GM19025 (cell line): ENCODE measurements at regions not wholly inside any gene's neighbourhood (a gene's known extent, or its start where the extent isn't known, plus 50 kb on each side); places are given as distances from the start of the nearest gene placed in this dataset.
"Not testable (repeated sequence)": the region's sequence is repeated elsewhere in the genome, so short reads cannot be mapped to it uniquely, and the experiment has no call there.

Experiments used
- ATAC-seq: cut with Tn5 transposase; IDR thresholded peaks from one replicate; pipeline ENCODE4 v1.9.1; 2021; ENCODE audit warnings: mild to moderate bottlenecking, low read depth, moderate library complexity; ENCODE audit not compliant: unreplicated experiment

GRCh38 chr5:163244445-163244987, 192.9 kb upstream of the CCNG1 start:
- ATAC-seq, result no peak

GRCh38 chr5:163245584-163245983, 191.8 kb upstream of the CCNG1 start:
- no peak for ATAC-seq

GRCh38 chr5:163248333-163248732, 189.1 kb upstream of the CCNG1 start:
- no peak for ATAC-seq

- no peak for ATAC-seq
These were observed 188.5 kb upstream of the CCNG1 start for GRCh38 chr5:163248871-163249270.

GRCh38 chr5:163252950-163253349, 184.4 kb upstream of the CCNG1 start:
- ATAC-seq, result no peak

GRCh38 chr5:163259495-163259894, 177.9 kb upstream of the CCNG1 start:
- no peak for ATAC-seq

GRCh38 chr5:163260471-163260870, 176.9 kb upstream of the CCNG1 start:
- no peak for ATAC-seq

GRCh38 chr5:163260961-163261360, 176.4 kb upstream of the CCNG1 start:
- no peak for ATAC-seq

- no peak for ATAC-seq
These were observed 175.6 kb upstream of the CCNG1 start for GRCh38 chr5:163261647-163262269.

GRCh38 chr5:163266249-163266648, 171.1 kb upstream of the CCNG1 start:
- not testable (repeated sequence) for ATAC-seq

- no peak for ATAC-seq
These were observed 167.8 kb upstream of the CCNG1 start for GRCh38 chr5:163269624-163270023.

- ATAC-seq, result no peak
These were observed 160.9 kb upstream of the CCNG1 start for GRCh38 chr5:163276466-163276865.

- not testable (repeated sequence) for ATAC-seq
These were observed 156.5 kb upstream of the CCNG1 start for GRCh38 chr5:163280897-163281296.

GRCh38 chr5:163281512-163281911, 155.9 kb upstream of the CCNG1 start:
- no peak for ATAC-seq

GRCh38 chr5:163293836-163294235, 143.6 kb upstream of the CCNG1 start:
- no peak for ATAC-seq

- ATAC-seq, result no peak
These were observed 133.7 kb upstream of the CCNG1 start for GRCh38 chr5:163303718-163304117.

- ATAC-seq, result no peak
These were observed 131.7 kb upstream of the CCNG1 start for GRCh38 chr5:163305655-163306054.

GRCh38 chr5:163306421-163306820, 131.0 kb upstream of the CCNG1 start:
- ATAC-seq, result no peak

- no peak for ATAC-seq
These were observed 127.5 kb upstream of the CCNG1 start for GRCh38 chr5:163309914-163310313.

GRCh38 chr5:163310997-163311396, 126.4 kb upstream of the CCNG1 start:
- ATAC-seq, result no peak

- no peak for ATAC-seq
These were observed 124.8 kb upstream of the CCNG1 start for GRCh38 chr5:163312598-163312997.

- not testable (repeated sequence) for ATAC-seq
These were observed 124.3 kb upstream of the CCNG1 start for GRCh38 chr5:163313049-163313448.

- not testable (repeated sequence) for ATAC-seq
These were observed 121.0 kb upstream of the CCNG1 start for GRCh38 chr5:163316374-163316773.
